ENCODE measurements at regions not wholly inside any gene's neighbourhood (a gene's known extent, or its start where the extent isn't known, plus 50 kb on each side); places are given as distances from the start of the nearest gene placed in this dataset.

DNA sequence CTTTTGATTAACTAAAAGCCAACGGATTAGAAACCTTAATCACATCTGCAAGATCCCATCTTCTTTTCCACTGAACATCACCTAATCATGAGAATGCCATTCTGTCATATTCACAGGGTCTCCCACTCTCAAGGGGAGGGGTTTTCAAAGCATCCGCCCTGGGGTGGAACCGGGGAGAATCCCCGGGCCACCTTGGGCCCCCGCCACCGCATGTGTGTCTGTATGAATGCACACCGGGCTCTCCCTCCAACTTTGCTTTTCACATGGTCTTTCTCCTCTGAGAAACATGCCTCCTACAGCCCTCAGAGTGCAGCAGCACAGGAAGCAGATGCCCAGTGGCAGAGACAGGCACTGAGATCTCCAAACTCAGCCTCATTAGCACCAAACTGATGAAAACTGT is 233.2 kb upstream of the PPP2R2D start:
- no peak for ATAC-seq (replicated peaks)
- no peaks in the 10 kb centered on the region for H3K36me3 Mint-ChIP-seq (ENCODE audit: low read depth)
- peaks cover 12% of the 10 kb centered on the region for H3K27me3 Mint-ChIP-seq
- H3K4me1 Mint-ChIP-seq, result no peaks in the 10 kb centered on the region
- H3K4me3 Mint-ChIP-seq, result no peak overlapping the region
- peaks cover 7% of the 10 kb centered on the region for H3K9me3 Mint-ChIP-seq
- no peak overlapping the region for H3K27ac Mint-ChIP-seq

DNA sequence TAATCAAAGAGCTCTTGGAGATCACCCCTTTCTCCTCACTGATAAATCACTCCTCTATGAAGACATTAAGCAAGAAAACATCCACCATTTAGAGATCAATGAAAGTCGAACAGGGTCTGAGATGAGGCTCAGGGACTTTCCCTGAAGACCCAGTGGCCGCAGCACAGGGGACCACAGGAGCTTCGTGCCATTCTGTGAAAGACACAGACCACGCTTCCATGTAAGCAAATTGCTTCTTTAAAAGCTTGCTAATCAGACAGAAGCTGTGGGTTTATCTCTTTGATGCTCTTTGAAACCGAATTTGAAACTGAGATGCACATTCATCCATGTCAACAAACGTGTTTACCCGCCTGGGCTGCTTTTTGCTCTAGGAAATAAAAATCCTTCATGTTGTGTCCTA is 231.9 kb upstream of the PPP2R2D start:
- Mint-ChIP-seq H3K9me3 (peaks cover 7% of the 10 kb centered on the region), H3K27ac (no peak overlapping the region), H3K27me3 (peaks cover 9% of the 10 kb centered on the region), H3K4me1 (no peaks in the 10 kb centered on the region), H3K4me3 (no peak overlapping the region), H3K36me3 (ENCODE audit: low read depth) (no peaks in the 10 kb centered on the region)
- ATAC-seq (replicated peaks), result no peak

DNA sequence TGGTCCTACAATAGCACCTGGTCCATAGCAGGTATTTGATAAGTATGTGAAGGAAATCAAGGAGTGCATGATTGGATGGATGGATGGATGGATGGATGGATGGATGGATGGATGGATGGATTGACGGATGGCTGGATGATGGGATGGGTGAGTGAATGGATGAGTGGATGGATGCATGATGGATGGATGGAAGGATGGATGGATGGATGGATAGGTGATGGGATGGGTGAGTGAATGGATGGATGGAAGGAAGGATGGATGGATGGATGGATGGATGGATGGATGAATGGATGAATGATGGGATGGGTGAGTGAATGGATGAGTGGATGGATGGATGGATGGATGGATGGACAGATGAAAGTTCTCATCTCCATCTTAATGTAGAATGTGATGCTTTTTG is 231.0 kb upstream of the PPP2R2D start:
- Mint-ChIP-seq H3K36me3 (ENCODE audit: low read depth) (no peaks in the 10 kb centered on the region), H3K27ac (no peak overlapping the region), H3K4me1 (no peaks in the 10 kb centered on the region), H3K4me3 (no peak overlapping the region), H3K9me3 (peaks cover 7% of the 10 kb centered on the region), H3K27me3 (peaks cover 4% of the 10 kb centered on the region)
- ATAC-seq (replicated peaks), result no peak

DNA sequence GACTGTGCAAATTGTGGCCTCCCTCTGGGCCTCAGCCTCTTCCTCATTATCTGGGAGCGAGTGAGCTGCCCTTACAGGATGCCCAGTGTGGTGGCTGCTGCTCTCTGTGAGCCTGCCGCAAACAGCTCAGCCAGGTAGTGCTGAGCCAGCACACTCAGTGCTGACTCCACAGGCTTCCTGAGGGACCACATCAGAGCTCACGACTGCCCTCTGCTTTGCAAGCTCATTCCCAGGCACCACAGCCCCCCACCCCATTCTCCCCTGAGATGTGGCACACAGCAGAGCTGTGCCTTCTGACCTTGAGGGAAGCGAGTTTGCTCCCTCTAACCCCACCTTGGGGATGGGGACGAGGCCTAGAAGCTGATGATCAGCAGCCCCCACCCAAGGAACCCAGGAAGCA is 230.5 kb upstream of the PPP2R2D start:
- Mint-ChIP-seq H3K27me3 (peaks cover 4% of the 10 kb centered on the region), H3K4me1 (no peaks in the 10 kb centered on the region), H3K36me3 (ENCODE audit: low read depth) (no peaks in the 10 kb centered on the region), H3K27ac (no peak overlapping the region), H3K9me3 (peaks cover 7% of the 10 kb centered on the region), H3K4me3 (no peak overlapping the region)
- no peak for ATAC-seq (replicated peaks)

DNA sequence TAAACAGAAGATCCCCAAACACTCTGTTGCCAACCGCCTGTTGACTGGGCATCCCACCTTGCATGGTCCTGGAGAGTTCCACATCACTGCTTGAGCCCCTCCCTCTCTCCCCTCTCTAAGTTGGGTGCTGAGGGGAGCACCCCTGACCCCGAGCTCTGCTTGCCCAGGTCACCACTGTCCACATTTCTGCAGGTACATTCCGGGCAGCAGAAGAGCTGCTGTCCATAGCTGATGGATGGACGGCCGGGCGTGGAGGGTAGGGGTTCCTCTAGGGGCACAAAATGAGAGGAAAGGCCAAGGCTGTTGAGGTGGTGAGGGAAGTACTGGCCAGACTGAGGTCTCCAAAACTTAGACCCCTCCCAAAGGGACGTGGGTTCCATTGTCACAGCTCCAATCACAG is 227.4 kb upstream of the PPP2R2D start:
- H3K27me3 Mint-ChIP-seq, result peaks cover 4% of the 10 kb centered on the region
- H3K9me3 Mint-ChIP-seq, result peaks cover 7% of the 10 kb centered on the region
- no peak overlapping the region for H3K27ac Mint-ChIP-seq
- H3K36me3 Mint-ChIP-seq (ENCODE audit: low read depth), result no peaks in the 10 kb centered on the region
- H3K4me3 Mint-ChIP-seq, result no peak overlapping the region
- H3K4me1 Mint-ChIP-seq, result no peaks in the 10 kb centered on the region
- no peak for ATAC-seq (replicated peaks)

DNA sequence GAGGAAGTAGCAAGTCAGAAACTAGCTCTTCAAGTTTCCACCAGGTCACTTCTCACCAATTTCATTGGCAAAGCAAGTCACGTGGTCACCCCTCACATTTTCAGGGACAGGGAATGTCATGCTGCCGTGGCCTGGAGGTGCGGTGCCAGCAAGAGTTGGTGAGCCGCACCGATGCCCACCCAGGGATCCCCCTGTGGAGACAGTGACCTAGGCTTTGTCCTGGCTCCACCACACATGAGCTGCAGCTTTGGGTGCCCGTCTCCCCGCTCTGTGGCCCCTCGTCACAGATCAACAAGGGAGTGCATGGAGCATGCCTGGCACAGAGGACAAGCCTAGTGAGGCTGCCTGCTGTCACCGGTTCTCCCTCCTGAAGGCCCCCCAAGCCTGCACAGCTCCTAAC is 226.7 kb upstream of the PPP2R2D start:
- no peak overlapping the region for H3K4me3 Mint-ChIP-seq
- H3K4me1 Mint-ChIP-seq, result no peaks in the 10 kb centered on the region
- peaks cover 7% of the 10 kb centered on the region for H3K9me3 Mint-ChIP-seq
- peaks cover 4% of the 10 kb centered on the region for H3K27me3 Mint-ChIP-seq
- no peak overlapping the region for H3K27ac Mint-ChIP-seq
- no peak for ATAC-seq (replicated peaks)
- H3K36me3 Mint-ChIP-seq (ENCODE audit: low read depth), result no peaks in the 10 kb centered on the region

DNA sequence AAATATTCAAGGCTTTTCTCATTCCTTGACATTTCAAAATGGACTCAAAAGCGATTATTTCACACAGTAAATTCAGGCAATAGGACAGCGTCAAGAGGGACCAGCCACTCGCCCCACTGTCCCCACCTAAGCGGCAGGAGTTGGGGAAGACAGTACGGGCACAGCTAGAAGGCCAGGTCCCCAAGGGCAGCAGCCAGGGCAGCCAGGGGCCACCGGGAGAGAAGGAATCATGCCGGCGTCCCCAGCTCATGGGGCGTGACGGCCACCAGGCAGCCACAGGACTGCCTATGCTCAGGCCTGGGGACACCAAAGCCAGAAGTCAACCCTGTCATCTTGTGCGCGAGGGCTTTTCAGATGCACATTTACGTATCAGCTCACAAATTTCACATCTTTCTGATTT is 225.7 kb upstream of the PPP2R2D start:
- Mint-ChIP-seq H3K27ac (no peak overlapping the region), H3K27me3 (no peaks in the 10 kb centered on the region), H3K4me3 (no peak overlapping the region), H3K4me1 (no peaks in the 10 kb centered on the region), H3K9me3 (peaks cover 7% of the 10 kb centered on the region), H3K36me3 (ENCODE audit: low read depth) (no peaks in the 10 kb centered on the region)
- ATAC-seq (replicated peaks), result no peak

DNA sequence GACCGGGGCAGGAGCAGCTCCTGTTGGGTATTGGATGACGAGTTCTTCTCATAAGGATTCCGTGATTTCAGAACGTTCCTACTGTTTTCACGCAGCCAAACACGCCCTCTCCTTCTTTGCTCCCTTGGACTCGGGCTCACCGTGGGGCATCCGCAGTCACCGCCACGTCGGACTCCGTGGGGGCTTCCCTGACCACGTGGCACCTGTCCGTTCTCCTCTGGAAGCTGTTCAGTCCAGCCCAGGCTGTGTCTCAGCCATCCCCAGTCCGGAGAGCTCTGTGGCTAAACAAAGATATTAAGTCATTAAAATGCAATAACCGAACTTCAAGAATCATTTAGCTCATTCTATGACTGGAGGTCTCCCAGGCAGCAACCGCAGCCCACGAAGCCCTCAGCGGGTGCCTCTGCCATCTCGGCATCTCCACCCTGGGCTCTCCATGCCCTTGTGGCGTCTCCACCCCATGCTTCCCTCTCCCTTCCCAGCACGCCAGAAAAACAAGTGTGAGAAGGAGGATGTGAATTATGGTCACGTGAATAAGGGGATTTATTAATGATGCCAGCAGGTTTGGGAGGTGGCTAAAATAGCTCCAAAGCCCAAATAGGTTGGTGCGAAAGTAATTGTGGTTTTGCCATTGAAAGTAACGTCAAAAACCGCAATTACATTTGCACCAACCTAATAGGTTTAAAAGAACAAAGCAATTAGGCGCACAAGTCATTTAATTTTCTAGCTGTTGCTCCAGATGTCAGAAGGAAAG is 224.6 kb upstream of the PPP2R2D start:
- ATAC-seq (replicated peaks), result no peak
- Mint-ChIP-seq H3K4me3 (no peak overlapping the region), H3K27me3 (no peaks in the 10 kb centered on the region), H3K9me3 (peaks cover 7% of the 10 kb centered on the region), H3K36me3 (ENCODE audit: low read depth) (no peaks in the 10 kb centered on the region), H3K4me1 (no peaks in the 10 kb centered on the region), H3K27ac (no peak overlapping the region)

DNA sequence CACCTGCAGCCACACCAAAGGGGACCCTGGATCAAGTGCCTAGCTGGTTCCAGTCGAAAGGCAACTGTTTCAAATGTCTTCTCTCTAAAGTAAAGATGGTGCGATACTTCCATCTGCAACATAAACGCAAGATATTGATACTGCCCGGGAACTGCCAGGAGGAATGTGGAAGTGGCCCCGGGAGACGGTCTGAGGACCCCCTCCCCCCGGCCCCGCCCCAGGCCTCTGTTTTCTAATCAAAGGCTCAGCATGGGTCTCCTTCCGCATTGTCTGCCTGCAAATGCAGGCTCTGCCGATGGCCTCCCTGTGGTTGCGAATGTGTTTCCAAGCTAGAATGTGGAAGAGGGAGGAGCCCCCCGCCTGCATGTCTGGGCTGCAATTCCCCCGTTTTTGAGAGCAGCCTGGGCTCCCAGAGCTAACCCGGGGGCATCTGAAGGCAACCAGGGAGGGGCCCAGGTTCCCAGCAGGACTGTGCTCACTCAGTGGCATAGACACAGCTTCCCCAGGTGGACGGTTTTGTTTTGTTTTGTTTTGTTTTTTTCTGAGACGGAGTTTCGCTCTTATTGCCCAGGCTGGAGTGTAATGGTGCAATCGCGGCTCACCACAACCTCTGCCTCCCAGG is 223.9 kb upstream of the PPP2R2D start:
- ATAC-seq (replicated peaks), result no peak
- H3K27me3 Mint-ChIP-seq, result no peaks in the 10 kb centered on the region
- no peaks in the 10 kb centered on the region for H3K4me1 Mint-ChIP-seq
- H3K27ac Mint-ChIP-seq, result no peak overlapping the region
- H3K36me3 Mint-ChIP-seq (ENCODE audit: low read depth), result no peaks in the 10 kb centered on the region
- H3K4me3 Mint-ChIP-seq, result no peak overlapping the region
- H3K9me3 Mint-ChIP-seq, result peaks cover 6% of the 10 kb centered on the region

DNA sequence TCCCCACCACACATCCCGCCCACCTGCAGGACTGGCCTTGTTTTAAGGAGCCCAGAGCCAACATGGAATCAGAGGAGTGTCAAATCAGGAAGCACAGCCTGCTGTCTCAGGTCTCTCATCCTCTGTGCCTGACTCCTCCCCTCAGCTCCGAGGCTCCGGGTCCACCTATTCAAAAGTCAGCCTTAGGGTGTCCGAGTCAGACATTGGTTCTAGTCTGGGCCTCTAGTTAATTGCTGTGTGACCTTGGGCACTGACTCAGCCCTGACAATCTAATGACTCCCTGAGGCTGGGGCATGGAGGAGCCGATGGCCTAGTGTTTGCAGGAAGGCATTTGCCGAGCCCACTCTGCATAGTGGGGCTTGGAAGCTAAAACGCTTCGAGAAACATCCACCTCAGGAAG is 223.1 kb upstream of the PPP2R2D start:
- no peak overlapping the region for H3K27ac Mint-ChIP-seq
- ATAC-seq (replicated peaks), result no peak
- no peak overlapping the region for H3K4me3 Mint-ChIP-seq
- no peaks in the 10 kb centered on the region for H3K9me3 Mint-ChIP-seq
- H3K27me3 Mint-ChIP-seq, result peaks cover 4% of the 10 kb centered on the region
- H3K4me1 Mint-ChIP-seq, result no peaks in the 10 kb centered on the region
- H3K36me3 Mint-ChIP-seq (ENCODE audit: low read depth), result no peaks in the 10 kb centered on the region

DNA sequence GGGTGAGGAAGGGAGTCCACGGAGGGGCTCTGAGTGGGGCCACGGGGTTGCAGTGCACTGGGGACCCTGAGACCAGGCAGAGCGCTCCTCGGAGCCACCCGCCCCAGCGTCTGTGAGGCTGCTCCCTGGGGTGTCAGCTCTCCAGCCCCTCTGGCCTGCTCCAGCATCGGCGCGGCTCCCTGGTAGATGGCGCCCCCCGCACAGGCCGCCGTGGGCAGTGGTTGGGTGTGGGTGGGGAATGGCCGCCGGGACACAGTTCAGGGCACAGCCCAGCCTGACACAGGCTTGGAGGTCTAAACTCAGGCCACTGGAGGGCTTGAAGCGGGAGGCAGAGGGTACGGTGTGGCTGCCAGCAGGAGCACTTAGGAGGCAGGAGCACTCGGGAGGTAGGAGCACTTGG is 222.6 kb upstream of the PPP2R2D start:
- H3K4me3 Mint-ChIP-seq, result no peak overlapping the region
- H3K36me3 Mint-ChIP-seq (ENCODE audit: low read depth), result no peaks in the 10 kb centered on the region
- H3K9me3 Mint-ChIP-seq, result no peaks in the 10 kb centered on the region
- no peak overlapping the region for H3K27ac Mint-ChIP-seq
- no peak for ATAC-seq (replicated peaks)
- H3K27me3 Mint-ChIP-seq, result peaks cover 4% of the 10 kb centered on the region
- H3K4me1 Mint-ChIP-seq, result no peaks in the 10 kb centered on the region

DNA sequence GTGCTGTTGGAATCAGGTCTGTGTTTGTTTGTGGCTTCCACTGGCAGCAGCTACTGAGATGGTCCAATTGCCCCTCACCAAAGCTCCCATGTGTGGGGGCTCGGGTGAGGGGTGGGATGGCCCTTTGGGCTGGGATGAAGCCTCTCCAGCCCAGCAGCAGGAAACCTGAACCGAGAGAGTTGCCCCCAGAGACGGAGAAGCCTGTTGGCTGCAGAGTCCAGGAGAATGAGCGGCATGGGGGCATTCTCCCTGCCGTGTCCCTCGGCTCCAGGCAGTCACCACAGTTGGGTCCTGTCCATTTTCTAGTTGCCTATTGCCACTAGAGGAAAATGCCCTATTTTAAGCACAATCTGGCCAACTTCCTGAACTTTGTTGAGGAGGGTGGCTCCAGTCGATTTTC is 222.2 kb upstream of the PPP2R2D start:
- Mint-ChIP-seq H3K27me3 (peaks cover 4% of the 10 kb centered on the region), H3K4me1 (no peaks in the 10 kb centered on the region), H3K27ac (no peak overlapping the region), H3K36me3 (ENCODE audit: low read depth) (no peaks in the 10 kb centered on the region), H3K9me3 (no peaks in the 10 kb centered on the region), H3K4me3 (no peak overlapping the region)
- no peak for ATAC-seq (replicated peaks)

DNA sequence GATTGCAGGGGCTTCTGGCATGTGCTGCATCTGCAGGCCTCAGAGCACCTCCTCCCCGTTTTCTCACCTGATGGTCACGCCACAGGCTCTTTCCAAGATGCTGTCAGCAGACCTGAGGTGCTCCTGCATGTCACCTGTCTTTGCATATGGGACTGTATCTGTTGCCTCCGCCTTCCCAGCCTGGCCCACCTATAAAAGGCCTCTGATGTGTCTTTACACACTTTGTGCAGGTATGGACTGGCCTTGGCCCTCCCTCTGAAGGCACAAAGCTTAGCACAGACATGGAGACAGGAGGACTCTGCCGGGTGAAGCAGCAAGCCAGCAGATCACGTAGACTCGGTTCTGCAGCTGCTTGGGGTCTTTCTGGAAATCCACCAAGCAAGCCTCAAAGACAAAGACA is 220.9 kb upstream of the PPP2R2D start:
- H3K9me3 Mint-ChIP-seq, result no peaks in the 10 kb centered on the region
- H3K36me3 Mint-ChIP-seq (ENCODE audit: low read depth), result no peaks in the 10 kb centered on the region
- no peak for ATAC-seq (replicated peaks)
- H3K4me3 Mint-ChIP-seq, result no peak overlapping the region
- peaks cover 4% of the 10 kb centered on the region for H3K27me3 Mint-ChIP-seq
- H3K27ac Mint-ChIP-seq, result no peak overlapping the region
- no peaks in the 10 kb centered on the region for H3K4me1 Mint-ChIP-seq

DNA sequence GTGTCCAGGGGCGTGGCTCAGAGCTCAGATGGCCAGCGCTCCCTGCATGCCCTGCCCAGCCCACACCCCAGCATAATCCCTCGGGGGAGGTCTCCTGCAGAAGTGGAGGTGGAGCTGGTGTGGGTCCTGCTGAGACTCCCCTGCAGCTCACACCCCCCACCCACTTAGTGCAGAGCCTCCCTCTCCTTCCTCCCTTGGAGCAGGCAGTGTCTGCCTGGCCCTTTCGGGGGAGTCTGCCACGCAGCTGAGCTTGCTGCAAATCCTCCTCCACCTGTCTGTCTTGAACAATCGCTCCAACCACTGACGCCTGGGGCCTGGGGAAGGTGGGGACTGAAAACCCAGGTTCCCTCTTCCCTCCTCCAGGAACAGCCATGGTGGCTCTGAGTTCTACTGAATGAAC is 219.7 kb upstream of the PPP2R2D start:
- no peak overlapping the region for H3K4me3 Mint-ChIP-seq
- no peaks in the 10 kb centered on the region for H3K4me1 Mint-ChIP-seq
- no peaks in the 10 kb centered on the region for H3K36me3 Mint-ChIP-seq (ENCODE audit: low read depth)
- ATAC-seq (replicated peaks), result no peak
- H3K27ac Mint-ChIP-seq, result no peak overlapping the region
- no peaks in the 10 kb centered on the region for H3K9me3 Mint-ChIP-seq
- H3K27me3 Mint-ChIP-seq, result peaks cover 4% of the 10 kb centered on the region

DNA sequence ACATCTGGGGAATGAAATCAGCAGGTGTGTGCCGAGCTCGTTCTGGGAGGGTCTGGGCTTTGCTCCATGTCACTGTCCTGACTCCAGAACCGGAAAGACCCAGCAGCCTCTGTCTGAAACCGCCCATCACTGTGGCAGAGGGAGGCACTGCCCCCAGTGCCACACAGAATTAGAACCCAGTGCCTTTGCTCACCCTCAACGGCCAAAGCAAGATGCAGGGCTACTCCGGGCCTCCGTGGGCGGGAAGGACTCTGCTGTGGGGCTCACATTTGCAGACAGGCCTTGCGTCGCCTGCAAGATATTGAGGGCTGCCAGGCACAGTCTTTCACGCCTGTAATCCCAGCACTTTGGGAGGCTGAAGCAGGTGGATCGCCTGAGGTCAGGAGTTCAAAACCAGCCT is 219.2 kb upstream of the PPP2R2D start:
- no peaks in the 10 kb centered on the region for H3K4me1 Mint-ChIP-seq
- no peak for ATAC-seq (replicated peaks)
- H3K4me3 Mint-ChIP-seq, result no peak overlapping the region
- no peaks in the 10 kb centered on the region for H3K9me3 Mint-ChIP-seq
- no peaks in the 10 kb centered on the region for H3K36me3 Mint-ChIP-seq (ENCODE audit: low read depth)
- peaks cover 4% of the 10 kb centered on the region for H3K27me3 Mint-ChIP-seq
- no peak overlapping the region for H3K27ac Mint-ChIP-seq

All from activated T-helper 17 cell treated with anti-CD3 and anti-CD28 coated beads, Interleukin-2, amount 50 U/mL, for 72 hours (primary cell).